RWPE2 (cell line): ENCODE measurements at regions not wholly inside any gene's neighbourhood (a gene's known extent, or its start where the extent isn't known, plus 50 kb on each side); places are given as distances from the start of the nearest gene placed in this dataset.

Source experiments
- ATAC-seq: fragments of 200-7000 bp; cut with Tn5 transposase; 3 replicates; pipeline ENCODE4 v1.9.1; 2021; ENCODE audit warnings: low read depth
- DNase-seq: peaks from one replicate; pipeline ENCODE4 v3.0.0-alpha.2; 2020; ENCODE audit warnings: low spot score
- H3K27ac ChIP-seq: fragments of 450-650 bp; 2 replicates; pipeline ENCODE4 v1.5.1; 2017; ENCODE audit warnings: mild to moderate bottlenecking; ENCODE audit not compliant: poor library complexity, severe bottlenecking
- H3K27me3 ChIP-seq: fragments of 250-450 bp; sonication (Bioruptor Pico); 2 replicates; pipeline ENCODE4 v1.5.1; 2021; ENCODE audit warnings: mild to moderate bottlenecking, moderate library complexity; ENCODE audit not compliant: insufficient read depth, poor library complexity, severe bottlenecking
- H3K36me3 ChIP-seq: fragments of 250-450 bp; sonication (Bioruptor Pico); 2 replicates; pipeline ENCODE4 v1.5.1; 2020; ENCODE audit warnings: low read depth, mild to moderate bottlenecking, moderate library complexity
- H3K4me1 ChIP-seq: fragments of 250-450 bp; sonication (Bioruptor Pico); 2 replicates; pipeline ENCODE4 v1.5.1; 2021; ENCODE audit warnings: mild to moderate bottlenecking, moderate library complexity; ENCODE audit not compliant: insufficient read depth, poor library complexity, severe bottlenecking
- H3K4me3 ChIP-seq: fragments of 250-450 bp; sonication (Bioruptor Pico); 2 replicates; pipeline ENCODE4 v1.5.1; 2021; ENCODE audit warnings: mild to moderate bottlenecking, moderate library complexity; ENCODE audit not compliant: severe bottlenecking
- H3K9me3 ChIP-seq: fragments of 250-450 bp; sonication (Bioruptor Pico); 2 replicates; pipeline ENCODE4 v1.5.1; 2021; ENCODE audit warnings: mild to moderate bottlenecking, moderate library complexity; ENCODE audit not compliant: severe bottlenecking
- CTCF ChIP-seq: fragments of 450-650 bp; IDR thresholded peaks from one replicate; pipeline ENCODE4 v1.5.1; 2017; ENCODE audit warnings: mild to moderate bottlenecking, moderate library complexity; ENCODE audit not compliant: poor library complexity, severe bottlenecking

DNA sequence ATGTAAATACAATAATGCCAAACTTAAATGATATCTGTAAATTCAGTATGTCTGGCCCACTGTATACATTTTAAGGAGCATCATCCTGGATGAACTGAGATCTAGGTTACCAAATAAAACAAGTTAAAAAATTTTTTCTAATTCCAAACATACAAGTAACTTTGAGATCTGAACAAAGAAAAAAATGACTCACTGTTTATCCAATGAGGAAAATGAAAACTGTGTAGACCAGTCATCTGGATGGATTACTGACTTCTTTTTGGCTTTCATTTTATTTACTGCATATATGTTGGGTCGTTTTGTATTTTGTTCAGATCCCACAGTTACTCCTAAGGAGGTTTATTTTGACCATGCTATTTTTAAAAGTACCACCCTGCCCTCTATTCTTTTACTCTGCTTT lies 189.8 kb downstream of the RBM43 start:
- Histone ChIP-seq H3K27me3 (no peaks in the 10 kb centered on the region), H3K4me1 (no peaks in the 10 kb centered on the region), H3K4me3 (no peak overlapping the region), H3K27ac (no peak overlapping the region), H3K36me3 (no peaks in the 10 kb centered on the region), H3K9me3 (no peaks in the 10 kb centered on the region)
- TF ChIP-seq CTCF = no peak
- ATAC-seq = no peak
- no peak for DNase-seq

GRCh38 chr2:151071382-151071781 lies 190.3 kb downstream of the RBM43 start:
- Histone ChIP-seq H3K4me3 (no peak overlapping the region), H3K27ac (no peak overlapping the region), H3K9me3 (no peaks in the 10 kb centered on the region), H3K4me1 (no peaks in the 10 kb centered on the region), H3K27me3 (no peaks in the 10 kb centered on the region), H3K36me3 (no peaks in the 10 kb centered on the region)
- DNase-seq (no peak), ATAC-seq (peak; percentile 67)
- peak; percentile 36 for TF ChIP-seq CTCF

DNA sequence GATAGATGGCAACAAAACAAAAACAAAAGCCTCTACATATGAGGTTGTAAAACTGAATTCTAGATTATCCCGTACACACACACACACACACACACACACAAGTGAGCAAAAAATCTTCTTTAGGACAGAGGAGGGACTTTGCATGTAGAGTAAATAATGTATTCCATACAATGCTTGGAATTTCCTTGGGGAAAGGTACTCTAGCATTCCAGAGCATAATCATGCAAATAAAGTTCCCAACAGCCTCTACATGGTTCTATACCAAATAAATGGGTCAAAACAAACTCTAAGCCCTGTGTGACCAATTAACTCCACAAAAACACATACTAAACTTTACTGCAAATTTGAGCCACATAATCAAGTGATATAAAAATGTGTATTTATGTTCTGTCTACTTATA lies 191.4 kb downstream of the RBM43 start:
- Histone ChIP-seq H3K9me3 (no peaks in the 10 kb centered on the region), H3K27me3 (no peaks in the 10 kb centered on the region), H3K4me3 (no peak overlapping the region), H3K36me3 (no peaks in the 10 kb centered on the region), H3K27ac (no peak overlapping the region), H3K4me1 (no peaks in the 10 kb centered on the region)
- no peak for TF ChIP-seq CTCF
- no peak for DNase-seq
- ATAC-seq = no peak

GRCh38 chr2:151067658-151068369 lies 193.8 kb downstream of the RBM43 start:
- DNase-seq (no peak), ATAC-seq (peak; percentile 82)
- H3K36me3 ChIP-seq = no peaks in the 10 kb centered on the region
- H3K27me3 ChIP-seq = no peaks in the 10 kb centered on the region
- TF ChIP-seq CTCF = no peak
- no peaks in the 10 kb centered on the region for H3K4me1 ChIP-seq
- no peak overlapping the region for H3K4me3 ChIP-seq
- no peak overlapping the region for H3K27ac ChIP-seq
- no peaks in the 10 kb centered on the region for H3K9me3 ChIP-seq

DNA sequence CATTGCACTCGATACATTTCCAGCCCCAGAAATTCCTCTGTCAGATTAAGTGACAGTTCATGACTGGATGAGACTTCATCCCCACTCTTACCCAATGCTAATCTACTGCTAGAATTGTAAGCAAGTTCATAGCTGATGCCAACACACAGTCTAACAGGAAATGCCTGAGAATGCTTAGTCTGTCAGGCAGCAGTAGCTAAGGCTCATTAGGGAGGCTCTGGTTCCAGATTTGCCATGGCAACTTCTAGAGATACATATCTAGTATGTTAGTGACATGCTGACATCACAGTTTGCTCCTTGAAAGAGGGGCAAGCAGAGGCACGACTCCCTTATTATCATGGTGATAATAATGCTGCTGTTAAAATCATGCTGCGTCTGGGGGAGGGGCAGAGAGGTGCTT lies 198.4 kb downstream of the RBM43 start:
- TF ChIP-seq CTCF = no peak
- H3K4me1 ChIP-seq = no peaks in the 10 kb centered on the region
- DNase-seq (no peak), ATAC-seq (peak; percentile 70)
- no peak overlapping the region for H3K27ac ChIP-seq
- H3K27me3 ChIP-seq = no peaks in the 10 kb centered on the region
- H3K36me3 ChIP-seq = no peaks in the 10 kb centered on the region
- no peaks in the 10 kb centered on the region for H3K9me3 ChIP-seq
- no peak overlapping the region for H3K4me3 ChIP-seq
